Panc1 (cell line): ENCODE measurements at regions not wholly inside any gene's neighbourhood (a gene's known extent, or its start where the extent isn't known, plus 50 kb on each side); places are given as distances from the start of the nearest gene placed in this dataset.

Source experiments
- ATAC-seq: fragments of 200-7000 bp; cut with Tn5 transposase; 2 replicates; pipeline ENCODE4 v1.9.1; 2020; ENCODE audit warnings: mild to moderate bottlenecking, moderate library complexity
- BruUV-seq: library from RNA; stranded (reverse); fragments of 400-500 nt; replicated peaks from 2 replicates; lab custom pipeline; 2021; lab: Mats Ljungman, UMichigan
- CTCF ChIA-PET: fragments of 300-600 bp; sonication (Branson Sonifier 250); formaldehyde crosslinking; loops from one replicate; lab custom pipeline; 2022; ENCODE audit warnings: antibody characterized with exemption; lab: Charles Lee
- POLR2A ChIA-PET: fragments of 300-600 bp; sonication (Branson Sonifier 250); formaldehyde crosslinking; loops from one replicate; lab custom pipeline; 2022; ENCODE audit warnings: antibody characterized with exemption; lab: Charles Lee
- DNase-seq: peaks from one replicate; pipeline ENCODE4 v3.0.0-alpha.2; 2010; ENCODE audit warnings: low read depth, low spot score
- H3K27ac ChIP-seq: 2 replicates; pipeline ENCODE4 v1.5.1; 2011; ENCODE audit warnings: mild to moderate bottlenecking, low read length, inconsistent platforms
- H3K27me3 ChIP-seq: fragments of 200-500 bp; sonication (Bioruptor generic); 2 replicates; pipeline ENCODE4 v1.6.0; 2014; ENCODE audit warnings: low read length, inconsistent platforms; ENCODE audit not compliant: control insufficient read depth, insufficient read depth
- H3K36me3 ChIP-seq: fragments of 200-500 bp; sonication (Bioruptor generic); 2 replicates; pipeline ENCODE4 v1.5.1; 2014; ENCODE audit warnings: inconsistent platforms, mild to moderate bottlenecking, low read length, moderate library complexity; ENCODE audit not compliant: control insufficient read depth, insufficient read depth
- H3K4me1 ChIP-seq: 2 replicates; pipeline ENCODE4 v1.5.1; 2011; ENCODE audit warnings: inconsistent platforms, mild to moderate bottlenecking, low read length, moderate library complexity; ENCODE audit not compliant: control insufficient read depth, insufficient read depth
- H3K4me3 ChIP-seq, 2 experiments: 2 replicates each; pipeline ENCODE4 v1.5.1; 2011 to 2012; ENCODE audit warnings: low read depth in 2 of 2, low read length in 2 of 2, mild to moderate bottlenecking in 2 of 2, inconsistent platforms in 1 of 2, moderate library complexity in 1 of 2
- H3K9me3 ChIP-seq: fragments of 200-500 bp; sonication (Bioruptor generic); 2 replicates; pipeline ENCODE4 v1.5.1; 2014; ENCODE audit warnings: low read depth, mild to moderate bottlenecking, inconsistent platforms, low read length, moderate library complexity; ENCODE audit not compliant: control insufficient read depth, insufficient read depth
- POLR2AphosphoS5 ChIP-seq: IDR thresholded peaks from 2 replicates; pipeline ENCODE4 v1.6.1; 2012; ENCODE audit warnings: mild to moderate bottlenecking, low read depth, low read length, moderate library complexity
- SIN3A ChIP-seq: IDR thresholded peaks from 2 replicates; pipeline ENCODE4 v1.6.1; 2012; ENCODE audit warnings: low read depth, mild to moderate bottlenecking, low read length, moderate library complexity, borderline replicate concordance; ENCODE audit not compliant: insufficient read depth
- TCF7L2 ChIP-seq: IDR thresholded peaks from 2 replicates; pipeline ENCODE4 v1.6.1; 2011; ENCODE audit warnings: mild to moderate bottlenecking, low read depth, low read length, inconsistent platforms
- in situ Hi-C: cut with HindIII; loops from 2 replicates; pipeline ENCODE4 v1.10.0; 2016; ENCODE audit warnings: low sequenced_read_pairs, low pct_unique_long_range_greater_than_20kb
- intact Hi-C: fragments of 100-400 bp; cut with micrococcal nuclease; formaldehyde crosslinking; loops from one replicate; pipeline ENCODE4 v1.10.0; 2022; ENCODE audit not compliant: unreplicated experiment
- TF ChIP-seq, protein P1 (sequence below), 2 experiments: IDR thresholded peaks; 2 replicates each; pipeline ENCODE4 v1.6.1; 2011 to 2012; ENCODE audit warnings: low read depth in 2 of 2, control low read depth in 1 of 2, low read length in 1 of 2, mild to moderate bottlenecking in 1 of 2, moderate library complexity in 1 of 2; ENCODE audit not compliant: insufficient read depth in 1 of 2
- TF ChIP-seq, protein P2 (sequence below): fragments of 450-650 bp; IDR thresholded peaks from 2 replicates; pipeline ENCODE4 v1.5.1; 2017; ENCODE audit warnings: mild to moderate bottlenecking

DNA sequence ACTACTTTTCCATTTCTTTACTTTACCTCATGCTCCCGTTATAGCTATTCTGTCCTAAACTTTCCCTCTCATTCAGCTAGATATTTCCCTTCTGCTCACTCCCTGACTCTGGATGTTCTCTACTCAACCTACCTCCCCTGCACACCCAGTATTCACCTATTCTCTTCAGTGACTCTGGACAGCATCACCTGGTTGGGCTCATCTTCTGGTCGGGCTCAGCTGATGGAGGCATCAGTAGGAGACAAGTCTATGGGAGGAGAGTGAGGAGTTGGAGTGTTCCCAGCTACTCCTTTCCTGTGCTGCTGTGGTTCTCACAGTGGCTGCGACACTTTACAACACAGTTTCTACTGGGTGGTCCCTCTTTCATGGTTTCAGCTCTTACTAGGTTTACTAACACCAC, 493.9 kb downstream of the DMAC1 start:
- Histone ChIP-seq H3K36me3 (no peaks in the 10 kb centered on the region), H3K4me3 (no peak overlapping the region), H3K27ac (no peak overlapping the region), H3K27me3 (no peaks in the 10 kb centered on the region), H3K9me3 (no peaks in the 10 kb centered on the region), H3K4me1 (no peaks in the 10 kb centered on the region)
- ChIA-PET POLR2A (no interaction called here), CTCF (no interaction called here)
- in situ Hi-C loops (no loop called here), intact Hi-C loops (no loop called here)
- no peak for ATAC-seq
- DNase-seq = no peak
- no TSS peak for BruUV-seq
- TF ChIP-seq, protein P1, sequence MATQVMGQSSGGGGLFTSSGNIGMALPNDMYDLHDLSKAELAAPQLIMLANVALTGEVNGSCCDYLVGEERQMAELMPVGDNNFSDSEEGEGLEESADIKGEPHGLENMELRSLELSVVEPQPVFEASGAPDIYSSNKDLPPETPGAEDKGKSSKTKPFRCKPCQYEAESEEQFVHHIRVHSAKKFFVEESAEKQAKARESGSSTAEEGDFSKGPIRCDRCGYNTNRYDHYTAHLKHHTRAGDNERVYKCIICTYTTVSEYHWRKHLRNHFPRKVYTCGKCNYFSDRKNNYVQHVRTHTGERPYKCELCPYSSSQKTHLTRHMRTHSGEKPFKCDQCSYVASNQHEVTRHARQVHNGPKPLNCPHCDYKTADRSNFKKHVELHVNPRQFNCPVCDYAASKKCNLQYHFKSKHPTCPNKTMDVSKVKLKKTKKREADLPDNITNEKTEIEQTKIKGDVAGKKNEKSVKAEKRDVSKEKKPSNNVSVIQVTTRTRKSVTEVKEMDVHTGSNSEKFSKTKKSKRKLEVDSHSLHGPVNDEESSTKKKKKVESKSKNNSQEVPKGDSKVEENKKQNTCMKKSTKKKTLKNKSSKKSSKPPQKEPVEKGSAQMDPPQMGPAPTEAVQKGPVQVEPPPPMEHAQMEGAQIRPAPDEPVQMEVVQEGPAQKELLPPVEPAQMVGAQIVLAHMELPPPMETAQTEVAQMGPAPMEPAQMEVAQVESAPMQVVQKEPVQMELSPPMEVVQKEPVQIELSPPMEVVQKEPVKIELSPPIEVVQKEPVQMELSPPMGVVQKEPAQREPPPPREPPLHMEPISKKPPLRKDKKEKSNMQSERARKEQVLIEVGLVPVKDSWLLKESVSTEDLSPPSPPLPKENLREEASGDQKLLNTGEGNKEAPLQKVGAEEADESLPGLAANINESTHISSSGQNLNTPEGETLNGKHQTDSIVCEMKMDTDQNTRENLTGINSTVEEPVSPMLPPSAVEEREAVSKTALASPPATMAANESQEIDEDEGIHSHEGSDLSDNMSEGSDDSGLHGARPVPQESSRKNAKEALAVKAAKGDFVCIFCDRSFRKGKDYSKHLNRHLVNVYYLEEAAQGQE (IDR thresholded peaks at IDR 0.05; ENCODE audit: insufficient read depth in 1 of 2, low read depth in 2 of 2, low read length in 1 of 2) = no peak
- TF ChIP-seq SIN3A = no peak
- no peak for TF ChIP-seq POLR2AphosphoS5
- no peak for TF ChIP-seq TCF7L2
- TF ChIP-seq, protein P2, sequence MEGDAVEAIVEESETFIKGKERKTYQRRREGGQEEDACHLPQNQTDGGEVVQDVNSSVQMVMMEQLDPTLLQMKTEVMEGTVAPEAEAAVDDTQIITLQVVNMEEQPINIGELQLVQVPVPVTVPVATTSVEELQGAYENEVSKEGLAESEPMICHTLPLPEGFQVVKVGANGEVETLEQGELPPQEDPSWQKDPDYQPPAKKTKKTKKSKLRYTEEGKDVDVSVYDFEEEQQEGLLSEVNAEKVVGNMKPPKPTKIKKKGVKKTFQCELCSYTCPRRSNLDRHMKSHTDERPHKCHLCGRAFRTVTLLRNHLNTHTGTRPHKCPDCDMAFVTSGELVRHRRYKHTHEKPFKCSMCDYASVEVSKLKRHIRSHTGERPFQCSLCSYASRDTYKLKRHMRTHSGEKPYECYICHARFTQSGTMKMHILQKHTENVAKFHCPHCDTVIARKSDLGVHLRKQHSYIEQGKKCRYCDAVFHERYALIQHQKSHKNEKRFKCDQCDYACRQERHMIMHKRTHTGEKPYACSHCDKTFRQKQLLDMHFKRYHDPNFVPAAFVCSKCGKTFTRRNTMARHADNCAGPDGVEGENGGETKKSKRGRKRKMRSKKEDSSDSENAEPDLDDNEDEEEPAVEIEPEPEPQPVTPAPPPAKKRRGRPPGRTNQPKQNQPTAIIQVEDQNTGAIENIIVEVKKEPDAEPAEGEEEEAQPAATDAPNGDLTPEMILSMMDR = no peak

DNA sequence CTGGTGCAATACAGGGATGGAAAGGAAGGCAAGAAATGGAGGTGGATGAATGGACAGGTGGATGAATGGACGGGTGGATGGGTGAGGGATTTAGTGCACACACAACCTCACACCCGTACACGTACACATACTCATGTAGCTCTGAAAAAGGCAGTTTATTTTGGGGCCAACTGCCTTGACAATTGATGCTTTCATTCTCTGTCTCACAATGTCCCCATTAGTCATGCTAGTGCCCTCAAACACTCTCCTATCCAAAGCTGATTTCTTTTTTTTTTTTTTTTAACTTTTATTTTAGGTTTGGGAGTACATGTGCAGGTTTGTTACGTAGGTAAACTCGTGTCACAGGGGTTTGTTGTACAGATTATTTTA, 495.0 kb downstream of the DMAC1 start:
- CTCF ChIA-PET = no interaction called here

More for the DNA sequence above, 495.0 kb downstream of the DMAC1 start:
- TF ChIP-seq, protein P1 (IDR thresholded peaks at IDR 0.05; ENCODE audit: insufficient read depth in 1 of 2, low read depth in 2 of 2, low read length in 1 of 2) = no peak
- TF ChIP-seq, protein P2 = no peak
- TF ChIP-seq TCF7L2 = no peak
- no peak for TF ChIP-seq SIN3A
- no peaks in the 10 kb centered on the region for H3K9me3 ChIP-seq
- H3K4me1 ChIP-seq = no peaks in the 10 kb centered on the region
- BruUV-seq = no TSS peak
- H3K4me3 ChIP-seq = no peak overlapping the region
- no peaks in the 10 kb centered on the region for H3K36me3 ChIP-seq
- H3K27ac ChIP-seq = no peak overlapping the region
- in situ Hi-C loops = no loop called here
- ATAC-seq (no peak), DNase-seq (no peak)
- POLR2A ChIA-PET = no interaction called here
- intact Hi-C loops = no loop called here
- no peaks in the 10 kb centered on the region for H3K27me3 ChIP-seq
